ENCODE measurements at regions not wholly inside any gene's neighbourhood (a gene's known extent, or its start where the extent isn't known, plus 50 kb on each side); places are given as distances from the start of the nearest gene placed in this dataset.

DNA sequence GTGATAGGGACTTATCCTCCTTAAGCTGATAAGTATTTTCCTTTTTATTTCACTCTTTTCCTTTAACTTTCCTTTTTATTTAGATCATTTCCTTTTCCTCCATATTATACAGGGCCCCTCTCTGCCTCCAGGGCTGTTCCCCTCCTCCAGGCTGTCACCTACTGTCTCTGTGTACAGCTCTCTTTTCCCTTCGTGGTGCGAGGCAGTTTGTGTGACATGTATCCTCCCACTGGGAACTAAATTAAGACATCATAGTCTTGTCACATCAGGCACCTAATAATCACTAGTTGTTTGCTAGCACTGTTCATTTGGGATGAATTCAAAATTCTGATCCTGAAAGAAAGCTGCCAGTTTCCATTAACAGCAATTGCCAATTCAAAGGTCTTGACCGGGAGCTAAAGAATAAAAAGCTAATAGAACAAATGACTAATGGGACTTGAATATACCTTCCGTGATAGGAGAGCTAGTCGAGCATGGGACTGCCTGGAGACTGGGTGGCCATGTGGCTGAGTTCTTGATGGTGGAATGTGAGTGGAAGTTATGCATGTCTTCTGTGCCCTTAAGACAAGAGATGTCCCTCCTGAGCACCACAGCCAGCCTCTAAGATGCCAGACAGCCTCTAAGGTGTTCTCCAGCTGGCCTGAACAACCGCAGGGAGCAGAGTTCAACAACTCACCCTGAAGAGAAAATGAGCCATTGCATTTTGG is 77.7 kb upstream of the LRRC55 start:
- Mint-ChIP-seq H3K27ac (peak overlapping the region in 1 of 7 donors; percentile 39), H3K36me3 (no peaks in the 10 kb centered on the region), H3K9me3 (peaks cover 0 to 21% (median 8%) of the 10 kb centered on the region in 8 donors), H3K4me1 (no peaks in the 10 kb centered on the region), H3K27me3 (no peaks in the 10 kb centered on the region), H3K4me3 (no peak overlapping the region)
- Histone ChIP-seq H3K27me3 (ENCODE audit: insufficient read depth, low read length) (no peaks in the 10 kb centered on the region), H3K36me3 (ENCODE audit: insufficient read depth, low read length) (no peaks in the 10 kb centered on the region), H3K27ac (ENCODE audit: low read depth, low read length) (no peak overlapping the region), H3K9me3 (ENCODE audit: control insufficient read depth in 1 of 2, low read length in 2 of 2) (no peaks in the 10 kb centered on the region), H3K4me3 (ENCODE audit: low read length in 2 of 2) (no peak overlapping the region), H3K4me1 (ENCODE audit: insufficient read depth, low read length) (no peaks in the 10 kb centered on the region)
- no peak for DNase-seq
- ChIA-PET CTCF (ENCODE audit: partially characterized antibody) (no interaction called here), POLR2A (ENCODE audit: partially characterized antibody) (no interaction called here)
- intact Hi-C loops (cut with micrococcal nuclease): no loop called here

DNA sequence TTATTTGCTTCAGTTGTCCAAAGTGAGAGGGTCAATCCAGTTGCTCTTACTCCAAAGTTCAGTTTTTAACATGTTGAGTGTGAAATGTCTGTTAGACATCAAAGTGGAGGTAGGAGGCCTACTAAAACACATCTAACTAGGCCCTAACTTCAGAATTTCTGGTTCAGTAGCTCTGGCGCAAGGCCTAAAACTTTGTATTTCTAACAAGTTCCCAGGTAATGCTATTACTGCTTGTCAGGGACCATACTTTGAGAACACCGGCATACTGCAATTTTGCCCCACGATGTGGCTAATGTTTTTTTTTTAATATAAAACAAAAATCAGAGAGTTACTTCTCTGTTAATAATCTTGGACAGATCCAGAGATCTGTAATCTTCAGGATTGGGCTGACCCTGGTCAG is 72.4 kb upstream of the LRRC55 start:
- peaks cover 0 to 2% of the 10 kb centered on the region in 2 donors for H3K27me3 Mint-ChIP-seq
- no peak overlapping the region for H3K4me3 ChIP-seq (ENCODE audit: low read length in 2 of 2)
- H3K9me3 Mint-ChIP-seq: peaks cover 0 to 28% (median 10%) of the 10 kb centered on the region in 8 donors
- H3K9me3 ChIP-seq (ENCODE audit: control insufficient read depth in 1 of 2, low read length in 2 of 2): no peaks in the 10 kb centered on the region
- H3K4me1 Mint-ChIP-seq: no peaks in the 10 kb centered on the region
- no peaks in the 10 kb centered on the region for H3K4me1 ChIP-seq (ENCODE audit: insufficient read depth, low read length)
- H3K27me3 ChIP-seq (ENCODE audit: insufficient read depth, low read length): no peaks in the 10 kb centered on the region
- ChIA-PET CTCF (ENCODE audit: partially characterized antibody) (no interaction called here), POLR2A (ENCODE audit: partially characterized antibody) (no interaction called here)
- H3K4me3 Mint-ChIP-seq: no peak overlapping the region
- H3K27ac Mint-ChIP-seq: no peak overlapping the region
- no peak overlapping the region for H3K27ac ChIP-seq (ENCODE audit: low read depth, low read length)
- no peak for DNase-seq
- intact Hi-C loops (cut with micrococcal nuclease): no loop called here
- H3K36me3 ChIP-seq (ENCODE audit: insufficient read depth, low read length): no peaks in the 10 kb centered on the region
- H3K36me3 Mint-ChIP-seq: no peaks in the 10 kb centered on the region

DNA sequence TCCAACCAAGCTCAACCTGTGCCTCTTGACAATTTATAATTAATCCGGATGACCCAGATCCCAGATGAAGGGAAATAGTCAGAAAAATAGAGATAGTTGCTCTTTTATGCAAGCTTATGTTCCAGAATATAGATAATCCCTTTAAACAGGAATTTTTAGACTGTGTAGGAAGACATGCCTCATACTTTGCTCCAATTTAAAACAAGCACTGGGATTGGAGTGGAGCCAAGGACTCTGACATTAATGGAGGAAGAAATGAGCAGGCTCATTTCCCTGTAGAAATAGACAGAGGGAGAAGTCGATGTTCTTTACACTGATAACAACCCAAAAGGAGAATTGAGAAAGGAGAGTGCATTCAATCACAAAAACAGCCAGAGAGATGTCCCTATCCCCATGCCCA is 70.1 kb upstream of the LRRC55 start:
- DNase-seq: no peak
- H3K36me3 Mint-ChIP-seq: no peaks in the 10 kb centered on the region
- Histone ChIP-seq H3K4me1 (ENCODE audit: insufficient read depth, low read length) (no peaks in the 10 kb centered on the region), H3K27ac (ENCODE audit: low read depth, low read length) (no peak overlapping the region), H3K36me3 (ENCODE audit: insufficient read depth, low read length) (no peaks in the 10 kb centered on the region), H3K27me3 (ENCODE audit: insufficient read depth, low read length) (no peaks in the 10 kb centered on the region), H3K4me3 (ENCODE audit: low read length in 2 of 2) (no peak overlapping the region), H3K9me3 (ENCODE audit: control insufficient read depth in 1 of 2, low read length in 2 of 2) (no peaks in the 10 kb centered on the region)
- H3K4me3 Mint-ChIP-seq: no peak overlapping the region
- H3K27ac Mint-ChIP-seq: no peak overlapping the region
- no peaks in the 10 kb centered on the region for H3K4me1 Mint-ChIP-seq
- H3K9me3 Mint-ChIP-seq: peaks cover 0 to 21% (median 9%) of the 10 kb centered on the region in 8 donors
- H3K27me3 Mint-ChIP-seq: peaks cover 0 to 3% of the 10 kb centered on the region in 2 donors
- ChIA-PET POLR2A (ENCODE audit: partially characterized antibody) (no interaction called here), CTCF (ENCODE audit: partially characterized antibody) (no interaction called here)
- intact Hi-C loops (cut with micrococcal nuclease): loop anchor here (10.0 kb wide), 1 partner anchor 53 kb away; no protein-coding TSS in a partner anchor

DNA sequence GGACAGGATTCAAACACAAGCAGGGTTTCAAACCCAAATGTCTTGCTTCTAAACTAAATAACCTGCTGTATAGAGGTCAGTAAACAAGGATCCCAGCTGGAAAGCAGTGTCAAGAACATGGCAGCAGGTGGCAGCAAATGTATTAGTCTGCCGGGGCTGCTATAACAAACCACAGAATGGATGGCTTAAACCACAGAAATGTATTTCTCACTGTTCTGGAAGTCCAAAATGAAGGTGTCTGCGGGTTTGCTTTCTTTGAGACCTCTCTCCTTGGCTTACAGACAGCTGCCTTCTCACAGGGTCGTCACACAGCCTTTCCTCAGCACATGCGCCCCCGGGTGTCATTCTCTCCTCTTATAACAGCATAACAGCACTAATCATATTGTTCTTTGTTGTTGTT is 65.1 kb upstream of the LRRC55 start:
- Mint-ChIP-seq H3K9me3 (peaks cover 0 to 2% (median 0%) of the 10 kb centered on the region in 8 donors), H3K27ac (no peak overlapping the region), H3K4me1 (no peaks in the 10 kb centered on the region), H3K36me3 (no peaks in the 10 kb centered on the region), H3K27me3 (peaks cover 0 to 1% of the 10 kb centered on the region in 2 donors), H3K4me3 (no peak overlapping the region)
- POLR2A ChIA-PET (ENCODE audit: partially characterized antibody): no interaction called here
- Histone ChIP-seq H3K36me3 (ENCODE audit: insufficient read depth, low read length) (no peaks in the 10 kb centered on the region), H3K27me3 (ENCODE audit: insufficient read depth, low read length) (no peaks in the 10 kb centered on the region), H3K9me3 (ENCODE audit: control insufficient read depth in 1 of 2, low read length in 2 of 2) (no peaks in the 10 kb centered on the region), H3K4me1 (ENCODE audit: insufficient read depth, low read length) (no peaks in the 10 kb centered on the region), H3K27ac (ENCODE audit: low read depth, low read length) (no peak overlapping the region), H3K4me3 (ENCODE audit: low read length in 2 of 2) (no peak overlapping the region)
- intact Hi-C loops (cut with micrococcal nuclease): loop anchor here (10.0 kb wide), 1 partner anchor 48 kb away; no protein-coding TSS in a partner anchor
- no peak for DNase-seq
- CTCF ChIA-PET (ENCODE audit: partially characterized antibody): no interaction called here

DNA sequence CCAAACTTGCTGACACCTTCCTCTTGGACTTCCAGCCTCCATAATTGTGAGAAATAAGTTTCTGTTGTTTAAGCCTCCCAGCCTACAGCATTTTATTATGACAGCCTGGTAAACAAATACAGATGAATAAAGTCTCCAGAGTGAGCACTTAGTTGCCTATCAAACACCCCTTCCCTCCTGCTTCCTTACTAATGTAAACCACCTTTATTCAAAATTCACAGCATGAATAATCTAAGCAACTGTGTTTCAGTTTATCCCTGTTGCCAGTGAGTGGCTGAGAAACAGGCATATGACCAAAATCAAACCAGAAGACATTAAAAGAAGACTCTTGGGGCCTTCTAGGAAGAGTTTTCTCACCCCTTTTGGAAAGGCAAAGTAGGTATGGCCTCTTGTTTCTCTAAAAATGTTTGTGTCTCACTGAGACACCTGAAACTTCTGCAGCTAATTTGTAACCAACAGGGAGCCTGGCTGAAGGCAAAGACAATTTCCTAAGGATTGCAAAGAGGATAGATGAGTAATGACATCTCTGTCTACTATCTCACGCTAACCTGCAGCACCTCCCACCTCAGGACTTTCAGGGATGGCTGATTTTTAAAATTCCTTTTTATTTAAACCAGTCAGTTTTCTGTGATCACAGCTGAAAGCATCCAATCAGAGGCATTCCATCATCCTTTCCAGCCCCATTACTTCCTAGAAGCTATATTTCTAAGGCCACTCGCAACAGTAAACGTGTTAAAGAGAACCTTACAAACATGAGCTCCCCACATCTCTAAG is 61.4 kb upstream of the LRRC55 start:
- Mint-ChIP-seq H3K9me3 (peaks cover 0 to 4% (median 0%) of the 10 kb centered on the region in 8 donors), H3K27ac (no peak overlapping the region), H3K27me3 (peaks cover 7 to 12% of the 10 kb centered on the region in 2 donors), H3K36me3 (no peaks in the 10 kb centered on the region), H3K4me3 (no peak overlapping the region), H3K4me1 (no peaks in the 10 kb centered on the region)
- Histone ChIP-seq H3K4me1 (ENCODE audit: insufficient read depth, low read length) (no peaks in the 10 kb centered on the region), H3K27me3 (ENCODE audit: insufficient read depth, low read length) (no peaks in the 10 kb centered on the region), H3K27ac (ENCODE audit: low read depth, low read length) (no peak overlapping the region), H3K36me3 (ENCODE audit: insufficient read depth, low read length) (no peaks in the 10 kb centered on the region), H3K4me3 (ENCODE audit: low read length in 2 of 2) (no peak overlapping the region), H3K9me3 (ENCODE audit: control insufficient read depth in 1 of 2, low read length in 2 of 2) (no peaks in the 10 kb centered on the region)
- ChIA-PET CTCF (ENCODE audit: partially characterized antibody) (interaction anchor here (0.7 to 2.2 kb wide), 2 partner anchors 26 to 129 kb away, joined by 3 to 9 read pairs; no protein-coding TSS in a partner anchor), POLR2A (ENCODE audit: partially characterized antibody) (no interaction called here)
- no peak for DNase-seq
- intact Hi-C loops (cut with micrococcal nuclease): no loop called here

DNA sequence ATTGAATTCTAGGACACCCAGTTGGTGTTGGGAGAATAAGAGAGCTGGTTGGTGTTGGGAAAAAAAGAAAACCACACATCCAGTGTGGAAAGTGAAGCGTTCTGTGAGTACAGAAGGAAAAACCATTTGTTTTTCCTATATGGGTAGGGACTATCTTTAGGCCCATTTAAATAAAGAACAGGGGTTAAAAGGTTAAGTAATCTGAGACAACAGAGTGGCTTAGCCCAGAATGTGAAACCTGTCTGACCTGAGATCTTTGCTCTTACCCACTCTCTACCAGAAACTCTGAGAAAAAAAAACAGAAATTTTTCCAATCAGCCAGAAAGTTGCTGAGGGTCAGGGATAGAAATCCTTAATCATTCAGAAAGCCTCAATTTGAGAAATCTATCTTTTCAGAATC is 59.8 kb upstream of the LRRC55 start:
- no peaks in the 10 kb centered on the region for H3K9me3 ChIP-seq (ENCODE audit: control insufficient read depth in 1 of 2, low read length in 2 of 2)
- no peaks in the 10 kb centered on the region for H3K36me3 ChIP-seq (ENCODE audit: insufficient read depth, low read length)
- DNase-seq: no peak
- Mint-ChIP-seq H3K27ac (no peak overlapping the region), H3K27me3 (peaks cover 10 to 12% of the 10 kb centered on the region in 2 donors), H3K9me3 (peaks cover 0 to 7% (median 2%) of the 10 kb centered on the region in 8 donors), H3K4me1 (no peaks in the 10 kb centered on the region), H3K36me3 (no peaks in the 10 kb centered on the region), H3K4me3 (no peak overlapping the region)
- no peaks in the 10 kb centered on the region for H3K27me3 ChIP-seq (ENCODE audit: insufficient read depth, low read length)
- H3K27ac ChIP-seq (ENCODE audit: low read depth, low read length): no peak overlapping the region
- intact Hi-C loops (cut with micrococcal nuclease): no loop called here
- H3K4me1 ChIP-seq (ENCODE audit: insufficient read depth, low read length): no peaks in the 10 kb centered on the region
- no peak overlapping the region for H3K4me3 ChIP-seq (ENCODE audit: low read length in 2 of 2)
- ChIA-PET POLR2A (ENCODE audit: partially characterized antibody) (no interaction called here), CTCF (ENCODE audit: partially characterized antibody) (no interaction called here)

DNA sequence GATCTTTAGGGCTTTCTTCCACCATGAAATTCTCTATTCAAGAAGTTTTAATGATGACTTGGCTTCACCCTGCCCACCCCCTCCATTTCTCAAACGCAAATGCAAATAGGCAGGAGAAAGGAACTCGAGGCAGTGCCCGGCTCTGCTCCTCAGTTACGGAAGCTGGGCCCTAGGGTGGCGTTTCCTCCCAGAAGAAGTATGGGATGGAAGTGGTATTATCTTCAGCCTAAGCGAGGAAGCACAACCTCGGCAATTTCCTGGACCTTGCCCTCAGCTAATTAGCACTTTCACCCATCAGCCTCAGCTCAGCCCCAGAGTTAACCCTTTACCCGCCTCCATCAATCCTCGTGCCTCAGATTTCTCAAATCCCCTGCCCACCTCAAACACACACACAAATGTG is 58.2 kb upstream of the LRRC55 start:
- Mint-ChIP-seq H3K4me3 (no peak overlapping the region), H3K4me1 (no peaks in the 10 kb centered on the region), H3K9me3 (peaks cover 0 to 9% (median under 1%) of the 10 kb centered on the region in 8 donors), H3K27me3 (peaks cover 12 to 15% of the 10 kb centered on the region in 2 donors), H3K27ac (no peak overlapping the region), H3K36me3 (no peaks in the 10 kb centered on the region)
- ChIA-PET CTCF (ENCODE audit: partially characterized antibody) (no interaction called here), POLR2A (ENCODE audit: partially characterized antibody) (no interaction called here)
- no peaks in the 10 kb centered on the region for H3K9me3 ChIP-seq (ENCODE audit: control insufficient read depth in 1 of 2, low read length in 2 of 2)
- H3K27me3 ChIP-seq (ENCODE audit: insufficient read depth, low read length): no peaks in the 10 kb centered on the region
- no peak overlapping the region for H3K27ac ChIP-seq (ENCODE audit: low read depth, low read length)
- intact Hi-C loops (cut with micrococcal nuclease): no loop called here
- DNase-seq: no peak
- no peak overlapping the region for H3K4me3 ChIP-seq (ENCODE audit: low read length in 2 of 2)
- H3K36me3 ChIP-seq (ENCODE audit: insufficient read depth, low read length): no peaks in the 10 kb centered on the region
- H3K4me1 ChIP-seq (ENCODE audit: insufficient read depth, low read length): no peaks in the 10 kb centered on the region
